ENCODE measurements at regions not wholly inside any gene's neighbourhood (a gene's known extent, or its start where the extent isn't known, plus 50 kb on each side); places are given as distances from the start of the nearest gene placed in this dataset.
A peak's percentile ranks its signal among the peaks of the same experiment; 100 is the strongest.

DNA sequence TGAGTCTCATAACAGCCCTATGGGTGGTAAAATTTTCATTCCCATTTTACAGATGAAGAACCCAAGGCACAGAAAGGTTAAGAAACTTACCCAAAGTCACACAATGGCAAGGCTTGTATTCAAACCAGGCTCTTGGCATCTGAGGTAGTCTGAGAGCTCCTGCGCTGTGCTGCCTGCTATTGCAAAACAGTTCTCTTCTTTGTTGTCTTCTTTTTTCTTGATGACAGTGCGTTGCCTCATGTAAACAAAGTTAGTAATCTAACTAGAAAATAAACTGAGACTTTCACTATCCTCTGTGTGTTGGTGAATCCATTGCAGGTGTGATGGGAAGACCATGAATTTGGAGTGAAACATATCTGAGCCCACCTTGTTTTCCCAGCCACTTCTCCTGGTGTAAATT is 240.8 kb downstream of the PTEN start:
- TF ChIP-seq CTCF (IDR thresholded peaks at IDR 0.05) = no peak
- intact Hi-C loops (cut with micrococcal nuclease) = no loop called here
- no peak for ATAC-seq (ENCODE audit: low read depth)

DNA sequence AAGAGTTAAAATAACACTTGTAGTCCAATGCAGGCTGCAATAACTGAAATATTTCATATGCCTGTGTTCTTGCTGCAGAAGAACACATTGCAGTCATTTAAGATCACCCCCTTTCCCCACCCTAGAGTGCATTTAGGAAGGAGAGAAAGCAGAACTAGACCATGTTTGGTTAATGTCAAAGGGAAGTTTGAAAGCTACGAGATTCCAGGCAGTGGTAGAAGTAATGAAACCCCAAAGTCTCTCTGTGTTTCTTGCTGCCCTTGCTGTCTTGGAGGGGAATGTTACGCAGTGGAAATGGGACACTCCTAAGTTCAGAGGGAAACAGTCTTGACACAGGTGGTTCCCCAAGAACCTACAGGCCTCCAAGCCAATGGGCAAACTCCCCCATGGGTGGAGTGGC is 242.9 kb downstream of the PTEN start:
- CTCF ChIA-PET = interaction anchor here (0.8 to 3.3 kb wide), 9 partner anchors 8 to 284 kb away, joined by 3 to 26 read pairs (median 3); no protein-coding TSS in a partner anchor

More for the DNA sequence above, 240.8 kb downstream of the PTEN start:
- POLR2A ChIA-PET = interaction anchor here (1.4 to 11.1 kb wide), 2 partner anchors 9 to 241 kb away, joined by 5 to 257 read pairs; partner anchors contain the start of genes KLLN and PTEN
- CTCF ChIA-PET = interaction anchor here (1.6 kb wide), 1 partner anchor 13 kb away, joined by 7 read pairs; no protein-coding TSS in a partner anchor
- H3K9me3 Mint-ChIP-seq = no peaks in the 10 kb centered on the region
- peak overlapping the region; percentile 85 for H3K27ac Mint-ChIP-seq
- DNase-seq = no peak
- no peaks in the 10 kb centered on the region for H3K36me3 Mint-ChIP-seq (ENCODE audit: low read depth)
- no peaks in the 10 kb centered on the region for H3K27me3 Mint-ChIP-seq
- H3K4me3 Mint-ChIP-seq = no peak overlapping the region
- peaks cover 71% of the 10 kb centered on the region for H3K4me1 Mint-ChIP-seq

GRCh38 chr10:88107296-88108097 is 244.1 kb downstream of the PTEN start:
- ChIA-PET CTCF (interaction anchor here (0.6 to 3.3 kb wide), 28 partner anchors 10 to 474 kb away, joined by 3 to 47 read pairs (median 4); partner anchors contain the start of genes KLLN and PTEN), POLR2A (interaction anchor here (0.5 to 11.1 kb wide), 20 partner anchors 10 to 288 kb away, joined by 3 to 257 read pairs (median 6); partner anchors contain the start of genes KLLN and PTEN)
- peak; percentile 23 for ATAC-seq (ENCODE audit: low read depth)
- Mint-ChIP-seq H3K27ac (peak overlapping the region; percentile 95), H3K9me3 (no peaks in the 10 kb centered on the region), H3K4me1 (peaks cover 62% of the 10 kb centered on the region), H3K4me3 (peak overlapping the region; percentile 55), H3K27me3 (no peaks in the 10 kb centered on the region), H3K36me3 (ENCODE audit: low read depth) (no peaks in the 10 kb centered on the region)
- TF ChIP-seq CTCF (IDR thresholded peaks at IDR 0.05) = no peak
- intact Hi-C loops (cut with micrococcal nuclease) = loop anchor here (1.0 to 5.0 kb wide), 11 partner anchors 10 to 446 kb away; no protein-coding TSS in a partner anchor
- no peak for DNase-seq

More for the DNA sequence above, 242.9 kb downstream of the PTEN start:
- peaks cover 68% of the 10 kb centered on the region for H3K4me1 Mint-ChIP-seq
- H3K36me3 Mint-ChIP-seq (ENCODE audit: low read depth) = no peaks in the 10 kb centered on the region
- H3K4me3 Mint-ChIP-seq = peak overlapping the region; percentile 16
- H3K27me3 Mint-ChIP-seq = no peaks in the 10 kb centered on the region
- no peak for TF ChIP-seq CTCF (IDR thresholded peaks at IDR 0.05)
- H3K9me3 Mint-ChIP-seq = no peaks in the 10 kb centered on the region
- DNase-seq (no peak), ATAC-seq (ENCODE audit: low read depth) (peak; percentile 10)
- POLR2A ChIA-PET = interaction anchor here (0.7 to 11.1 kb wide), 12 partner anchors 11 to 283 kb away, joined by 3 to 257 read pairs (median 5); partner anchors contain the start of genes KLLN and PTEN
- peak overlapping the region; percentile 95 for H3K27ac Mint-ChIP-seq
- intact Hi-C loops (cut with micrococcal nuclease) = loop anchor here (5.0 kb wide), 1 partner anchor 226 kb away; no protein-coding TSS in a partner anchor

- DNase-seq (no peak), ATAC-seq (ENCODE audit: low read depth) (peak; percentile 72)
- H3K36me3 Mint-ChIP-seq (ENCODE audit: low read depth) = no peaks in the 10 kb centered on the region
- no peaks in the 10 kb centered on the region for H3K27me3 Mint-ChIP-seq
- no peaks in the 10 kb centered on the region for H3K9me3 Mint-ChIP-seq
- H3K27ac Mint-ChIP-seq = peak overlapping the region; percentile 95
- peaks cover 58% of the 10 kb centered on the region for H3K4me1 Mint-ChIP-seq
- ChIA-PET CTCF (interaction anchor here (0.6 to 3.3 kb wide), 28 partner anchors 10 to 474 kb away, joined by 3 to 47 read pairs (median 4); partner anchors contain the start of genes KLLN and PTEN), POLR2A (interaction anchor here (0.7 to 11.1 kb wide), 17 partner anchors 10 to 284 kb away, joined by 3 to 257 read pairs (median 6); partner anchors contain the start of genes KLLN and PTEN)
- intact Hi-C loops (cut with micrococcal nuclease) = loop anchor here (1.0 to 5.0 kb wide), 11 partner anchors 9 to 445 kb away; no protein-coding TSS in a partner anchor
- peak overlapping the region; percentile 55 for H3K4me3 Mint-ChIP-seq
- no peak for TF ChIP-seq CTCF (IDR thresholded peaks at IDR 0.05)
These were observed 244.7 kb downstream of the PTEN start for GRCh38 chr10:88108115-88108610.
